Stomach (tissue), 8 donors: ENCODE measurements at regions not wholly inside any gene's neighbourhood (a gene's known extent, or its start where the extent isn't known, plus 50 kb on each side); places are given as distances from the start of the nearest gene placed in this dataset.

Source experiments
- DNase-seq, 2 donors: peaks; one replicate each; pipeline versions ENCODE4 v3.0.0 to v3.0.0-alpha.2; 2013 to 2019
- H3K27ac ChIP-seq, 5 donors: fragments of 200-600 bp in 4 of 5; sonication (generic) in 4 of 5; one replicate each; pipeline ENCODE4 v1.5.1; 2013 to 2019; ENCODE audit warnings: mild to moderate bottlenecking in 1 of 5, moderate library complexity in 1 of 5
- H3K27me3 ChIP-seq, 3 donors: fragments of 200-600 bp; sonication (generic); one replicate each; pipeline ENCODE4 v1.5.1; 2017 to 2019; ENCODE audit warnings: mixed run types in 1 of 3
- H3K36me3 ChIP-seq, 4 donors: fragments of 200-600 bp; sonication (generic); 1 replicate in 3 of 4; 2 replicates in 1 of 4; pipeline ENCODE4 v1.5.1; 2016 to 2019
- H3K4me1 ChIP-seq, 4 donors: fragments of 200-600 bp; sonication (generic); one replicate each; pipeline ENCODE4 v1.5.1; 2016 to 2019
- H3K4me3 ChIP-seq, 4 donors: fragments of 200-600 bp; sonication (generic) in 3 of 4; one replicate each; pipeline ENCODE4 v1.5.1; 2016 to 2019; ENCODE audit warnings: mild to moderate bottlenecking in 1 of 4
- H3K9me3 ChIP-seq, 4 donors: fragments of 200-600 bp; sonication (generic); one replicate each; pipeline ENCODE4 v1.5.1; 2016 to 2019
- EP300 ChIP-seq: sonication (generic); formaldehyde crosslinking; IDR thresholded peaks from one replicate; pipeline ENCODE4 v1.6.1; 2017; ENCODE audit warnings: antibody characterized with exemption
- POLR2A ChIP-seq, 4 donors: fragments of 450-650 bp; IDR thresholded peaks; one replicate each; pipeline ENCODE4 v1.6.1; 2016; ENCODE audit warnings: antibody characterized with exemption in 4 of 4, control low read depth in 2 of 4, mild to moderate bottlenecking in 1 of 4, moderate library complexity in 1 of 4
- POLR2AphosphoS5 ChIP-seq, 3 donors: sonication (generic); formaldehyde crosslinking; IDR thresholded peaks; one replicate each; pipeline ENCODE4 v1.6.1; 2016; ENCODE audit warnings: antibody characterized with exemption in 3 of 3
- WGBS, 5 donors: extraction: QIAGEN DNeasy Blood & Tissue Kit in 3 of 5; methylation state at CpG; one replicate each; pipeline versions ENCODE4 v1.1.5 to v1.1.7; 2013 to 2018; 5-methylcytosine and 5-hydroxymethylcytosine counted together
- intact Hi-C: fragments of 100-400 bp; cut with DNase I; formaldehyde crosslinking; loops from one replicate; pipeline ENCODE4 v1.15.1; 2023; ENCODE audit warnings: low total_unique reads
- TF ChIP-seq, protein P1 (sequence below), 7 experiments: fragments of 450-650 bp in 4 of 7; fragments of 200-600 bp in 3 of 7; sonication (generic) in 3 of 7; IDR thresholded peaks; one replicate each; pipeline ENCODE4 v1.5.1; 2016 to 2019; ENCODE audit warnings: antibody characterized with exemption in 7 of 7, control low read depth in 2 of 7, mild to moderate bottlenecking in 1 of 7
- donor health status: healthy with polysubstance abuse.
- donor health status: Bipolar disorder and iron deficiency.
- donor health status: healthy.

DNA sequence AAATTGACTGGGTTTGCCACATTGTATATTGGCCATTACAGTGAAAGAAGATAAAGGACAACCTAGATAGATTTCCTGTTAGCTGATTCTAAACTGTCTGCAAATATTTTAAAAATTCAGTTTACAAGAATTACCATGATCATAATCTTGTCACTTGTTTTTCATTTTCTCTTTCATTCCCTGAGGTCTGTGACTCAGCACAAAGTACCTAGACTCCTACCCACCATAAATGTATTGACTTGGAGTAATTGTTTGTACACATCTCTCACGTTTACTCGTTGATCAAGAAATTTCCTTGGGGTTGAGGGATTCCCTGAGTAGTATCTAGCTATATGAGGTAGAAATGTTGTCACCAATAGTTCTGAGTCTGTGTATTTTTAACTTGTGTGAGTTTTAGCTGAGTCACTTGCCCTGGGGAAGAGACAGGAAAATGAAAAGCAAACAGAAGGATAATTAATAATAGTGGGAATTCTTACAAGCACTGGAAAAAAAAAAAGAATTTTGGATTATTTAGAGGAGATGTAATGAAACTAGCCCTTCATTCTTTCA lies 299.2 kb upstream of the DACH1 start:
- intact Hi-C loops = no loop called here
- H3K4me3 ChIP-seq = no peak overlapping the region
- TF ChIP-seq, protein P1, sequence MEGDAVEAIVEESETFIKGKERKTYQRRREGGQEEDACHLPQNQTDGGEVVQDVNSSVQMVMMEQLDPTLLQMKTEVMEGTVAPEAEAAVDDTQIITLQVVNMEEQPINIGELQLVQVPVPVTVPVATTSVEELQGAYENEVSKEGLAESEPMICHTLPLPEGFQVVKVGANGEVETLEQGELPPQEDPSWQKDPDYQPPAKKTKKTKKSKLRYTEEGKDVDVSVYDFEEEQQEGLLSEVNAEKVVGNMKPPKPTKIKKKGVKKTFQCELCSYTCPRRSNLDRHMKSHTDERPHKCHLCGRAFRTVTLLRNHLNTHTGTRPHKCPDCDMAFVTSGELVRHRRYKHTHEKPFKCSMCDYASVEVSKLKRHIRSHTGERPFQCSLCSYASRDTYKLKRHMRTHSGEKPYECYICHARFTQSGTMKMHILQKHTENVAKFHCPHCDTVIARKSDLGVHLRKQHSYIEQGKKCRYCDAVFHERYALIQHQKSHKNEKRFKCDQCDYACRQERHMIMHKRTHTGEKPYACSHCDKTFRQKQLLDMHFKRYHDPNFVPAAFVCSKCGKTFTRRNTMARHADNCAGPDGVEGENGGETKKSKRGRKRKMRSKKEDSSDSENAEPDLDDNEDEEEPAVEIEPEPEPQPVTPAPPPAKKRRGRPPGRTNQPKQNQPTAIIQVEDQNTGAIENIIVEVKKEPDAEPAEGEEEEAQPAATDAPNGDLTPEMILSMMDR (IDR thresholded peaks at IDR 0.05) = no peak
- TF ChIP-seq POLR2AphosphoS5 (IDR thresholded peaks at IDR 0.05) = no peak
- no peak for TF ChIP-seq POLR2A (IDR thresholded peaks at IDR 0.05)
- TF ChIP-seq EP300 = no peak
- no peak overlapping the region for H3K27ac ChIP-seq
- no peaks in the 10 kb centered on the region for H3K9me3 ChIP-seq
- no peaks in the 10 kb centered on the region for H3K36me3 ChIP-seq
- no peaks in the 10 kb centered on the region for H3K4me1 ChIP-seq
- no peaks in the 10 kb centered on the region for H3K27me3 ChIP-seq
- DNase-seq = no peak
- WGBS, 5 donors = 29 to 62% (median 57%) methylated on average over 2 of the region's 2 CpGs

DNA sequence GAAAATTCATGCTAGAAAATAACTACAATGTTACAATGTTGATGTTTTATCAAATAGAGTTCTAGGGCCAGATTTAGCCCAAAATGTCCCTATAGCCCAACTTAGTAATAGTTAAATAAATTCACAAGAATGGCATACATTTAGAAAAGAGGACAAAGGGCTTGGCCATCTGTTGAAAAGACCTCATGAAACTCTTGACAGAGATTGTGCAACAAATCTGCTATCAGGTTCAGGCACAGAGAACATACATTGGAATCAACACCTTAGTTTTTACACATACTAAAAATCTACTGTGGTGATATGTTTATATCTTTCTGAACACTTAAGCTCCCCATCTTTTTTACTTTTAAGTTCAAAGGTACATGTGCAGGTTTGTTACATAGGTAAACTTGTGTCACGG lies 298.3 kb upstream of the DACH1 start:
- no peak overlapping the region for H3K27ac ChIP-seq
- WGBS, 5 donors = 75 to 97% (median 90%) methylated on average over 1 of the region's 1 CpG
- H3K4me1 ChIP-seq = no peaks in the 10 kb centered on the region
- no peak overlapping the region for H3K4me3 ChIP-seq
- no peak for TF ChIP-seq POLR2A (IDR thresholded peaks at IDR 0.05)
- no peak for TF ChIP-seq EP300
- TF ChIP-seq, protein P1 (IDR thresholded peaks at IDR 0.05) = no peak
- TF ChIP-seq POLR2AphosphoS5 (IDR thresholded peaks at IDR 0.05) = no peak
- no peaks in the 10 kb centered on the region for H3K36me3 ChIP-seq
- H3K27me3 ChIP-seq = no peaks in the 10 kb centered on the region
- intact Hi-C loops = no loop called here
- DNase-seq = no peak
- no peaks in the 10 kb centered on the region for H3K9me3 ChIP-seq

DNA sequence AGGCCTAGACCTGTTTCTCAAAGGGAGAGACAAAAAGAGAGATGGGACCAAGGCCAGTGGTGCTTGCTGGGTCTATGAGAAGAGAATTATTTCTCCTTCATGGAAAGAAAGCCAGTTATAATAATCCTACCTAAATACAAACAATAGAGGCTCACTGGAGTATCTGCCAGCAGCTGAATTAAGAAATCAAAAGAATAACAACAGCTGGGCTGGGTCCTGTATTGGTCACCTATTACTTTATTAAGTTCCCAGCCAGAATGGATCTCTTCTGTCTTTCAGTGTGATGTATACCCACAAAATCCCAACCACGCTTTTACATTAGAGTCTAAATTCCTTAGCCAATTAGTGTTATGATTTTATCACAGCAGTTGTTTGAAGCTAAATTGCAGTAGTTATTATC lies 297.8 kb upstream of the DACH1 start:
- H3K9me3 ChIP-seq = no peaks in the 10 kb centered on the region
- no peaks in the 10 kb centered on the region for H3K4me1 ChIP-seq
- 82 to 94% (median 83%) methylated on average over 1 of the region's 1 CpG for WGBS, 5 donors
- H3K27me3 ChIP-seq = no peaks in the 10 kb centered on the region
- no peak for TF ChIP-seq POLR2A (IDR thresholded peaks at IDR 0.05)
- no peak for TF ChIP-seq POLR2AphosphoS5 (IDR thresholded peaks at IDR 0.05)
- TF ChIP-seq, protein P1 (IDR thresholded peaks at IDR 0.05) = no peak
- no peak for TF ChIP-seq EP300
- H3K27ac ChIP-seq = no peak overlapping the region
- intact Hi-C loops = no loop called here
- no peak overlapping the region for H3K4me3 ChIP-seq
- no peaks in the 10 kb centered on the region for H3K36me3 ChIP-seq
- DNase-seq = no peak

DNA sequence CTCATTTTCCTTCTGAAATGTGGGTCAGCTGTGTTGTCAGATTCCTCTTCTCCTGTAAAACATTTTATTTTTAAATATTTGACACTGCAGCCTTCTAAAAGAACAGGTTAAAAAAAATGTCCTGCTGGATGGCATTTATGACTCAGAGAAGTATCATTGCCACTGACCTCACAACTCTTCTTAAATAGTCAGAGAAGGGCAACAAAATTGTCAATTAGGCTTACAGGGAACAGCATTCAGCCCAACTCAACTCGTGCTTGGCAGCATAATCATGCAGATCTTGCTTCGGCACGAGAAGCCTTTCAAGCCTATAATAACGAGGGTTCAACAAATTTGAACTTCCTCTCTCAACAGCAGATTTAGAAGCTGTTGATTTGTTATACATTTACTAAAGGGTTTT lies 296.7 kb upstream of the DACH1 start:
- DNase-seq = no peak

More for the DNA sequence above, 296.7 kb upstream of the DACH1 start:
- H3K27ac ChIP-seq = no peak overlapping the region
- no peaks in the 10 kb centered on the region for H3K9me3 ChIP-seq
- no peaks in the 10 kb centered on the region for H3K27me3 ChIP-seq
- H3K4me3 ChIP-seq = no peak overlapping the region
- H3K4me1 ChIP-seq = no peaks in the 10 kb centered on the region
- WGBS, 5 donors = 48 to 67% (median 54%) methylated on average over 4 of the region's 4 CpGs
- intact Hi-C loops = no loop called here
- H3K36me3 ChIP-seq = no peaks in the 10 kb centered on the region
- TF ChIP-seq, protein P1 (IDR thresholded peaks at IDR 0.05) = no peak
- TF ChIP-seq EP300 (no peak), POLR2AphosphoS5 (IDR thresholded peaks at IDR 0.05) (no peak), POLR2A (IDR thresholded peaks at IDR 0.05) (no peak)
